ENCODE measurements at regions not wholly inside any gene's neighbourhood (a gene's known extent, or its start where the extent isn't known, plus 50 kb on each side); places are given as distances from the start of the nearest gene placed in this dataset.

DNA sequence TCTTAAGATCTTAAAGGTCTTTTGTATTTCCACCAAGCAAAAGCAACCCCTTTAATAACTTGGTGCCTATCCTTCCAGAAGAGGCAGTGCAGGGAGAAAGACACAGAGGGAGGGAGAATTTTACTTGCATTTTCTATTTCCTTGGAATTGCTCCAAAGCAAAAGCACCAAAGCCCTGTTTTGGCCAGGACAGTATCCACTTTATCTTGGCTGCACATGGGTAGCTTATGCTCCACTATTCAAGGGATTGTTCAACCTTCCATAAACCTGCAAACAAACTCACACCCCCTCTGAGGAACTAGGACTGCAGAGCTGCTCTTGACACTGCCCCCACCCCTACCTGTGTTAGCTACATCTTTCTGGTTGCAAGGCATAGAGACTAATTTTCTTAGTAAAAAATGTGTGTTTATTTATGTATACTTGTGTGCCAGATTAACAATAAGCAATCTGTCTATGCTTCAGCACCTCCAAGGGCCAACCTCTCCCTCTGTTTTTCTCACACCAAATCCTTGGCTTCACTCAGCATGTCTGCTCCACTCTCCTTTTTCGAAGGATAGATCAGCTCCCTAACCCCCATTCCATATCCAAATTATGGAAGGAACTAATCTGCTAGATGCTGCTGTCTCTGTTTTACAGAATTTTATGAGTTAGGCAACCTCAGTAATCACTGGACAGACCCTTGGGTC is 68.1 kb upstream of the KLF12 start:
- no peak for DNase-seq (ENCODE audit: low read depth)
- H3K4me3 ChIP-seq (ENCODE audit: control insufficient read depth, low read depth, low read length), result no peak overlapping the region
- TF ChIP-seq CTCF (conservative IDR thresholded peaks at IDR 0.05; ENCODE audit: control insufficient read depth, insufficient read depth, low read depth, low read length), result no peak

GRCh38 chr13:74201530-74201929 is 67.3 kb upstream of the KLF12 start:
- TF ChIP-seq CTCF (conservative IDR thresholded peaks at IDR 0.05; ENCODE audit: control insufficient read depth, insufficient read depth, low read depth, low read length), result no peak
- no peak overlapping the region for H3K4me3 ChIP-seq (ENCODE audit: control insufficient read depth, low read depth, low read length)
- no peak for DNase-seq (ENCODE audit: low read depth)

DNA sequence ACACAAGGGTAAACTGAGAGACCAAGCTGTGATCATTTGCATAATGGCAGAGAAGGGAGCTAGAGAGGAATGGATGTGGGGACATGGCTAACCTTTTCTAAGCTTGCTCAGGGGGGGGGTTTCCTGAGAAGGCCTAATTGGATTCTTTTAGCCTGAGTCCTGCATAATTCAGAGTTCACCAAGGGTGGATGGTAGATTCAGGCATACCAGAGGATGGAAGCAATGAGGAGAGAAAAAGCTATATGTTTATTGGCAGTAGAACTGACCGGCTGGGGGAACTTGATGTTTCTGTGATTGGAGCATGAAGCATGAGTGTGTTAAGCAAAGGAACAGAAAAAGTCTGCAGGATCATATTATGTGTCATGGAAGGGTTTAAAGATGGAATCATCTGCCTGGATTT is 65.9 kb upstream of the KLF12 start:
- TF ChIP-seq CTCF (conservative IDR thresholded peaks at IDR 0.05; ENCODE audit: control insufficient read depth, insufficient read depth, low read depth, low read length), result no peak
- DNase-seq (ENCODE audit: low read depth), result no peak
- H3K4me3 ChIP-seq (ENCODE audit: control insufficient read depth, low read depth, low read length), result no peak overlapping the region

- no peak overlapping the region for H3K4me3 ChIP-seq (ENCODE audit: control insufficient read depth, low read depth, low read length)
- no peak for DNase-seq (ENCODE audit: low read depth)
- TF ChIP-seq CTCF (conservative IDR thresholded peaks at IDR 0.05; ENCODE audit: control insufficient read depth, insufficient read depth, low read depth, low read length), result no peak
Measured at GRCh38 chr13:74197677-74198429, 63.6 kb upstream of the KLF12 start.

DNA sequence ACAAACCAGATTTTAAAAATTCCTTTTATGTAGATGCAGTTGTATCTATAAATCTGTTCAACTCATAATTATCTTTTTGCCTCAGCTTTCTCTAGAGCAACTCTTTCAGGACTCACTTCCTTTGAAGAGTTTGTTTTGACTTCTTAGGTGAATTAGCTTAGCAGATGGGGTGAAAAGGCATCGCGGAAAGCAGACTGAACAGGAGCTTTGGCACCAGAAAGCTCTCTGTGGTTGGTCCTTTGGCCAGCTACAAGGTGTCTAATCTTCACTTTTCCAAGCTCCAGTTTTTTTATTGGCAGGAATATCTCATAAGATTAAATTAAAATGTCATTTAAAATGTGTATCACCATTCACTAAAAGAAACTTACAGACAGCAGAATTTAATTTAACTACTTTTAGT is 60.6 kb upstream of the KLF12 start:
- no peak for DNase-seq (ENCODE audit: low read depth)
- no peak for TF ChIP-seq CTCF (conservative IDR thresholded peaks at IDR 0.05; ENCODE audit: control insufficient read depth, insufficient read depth, low read depth, low read length)
- H3K4me3 ChIP-seq (ENCODE audit: control insufficient read depth, low read depth, low read length), result no peak overlapping the region

- DNase-seq (ENCODE audit: low read depth), result no peak
- TF ChIP-seq CTCF (conservative IDR thresholded peaks at IDR 0.05; ENCODE audit: control insufficient read depth, insufficient read depth, low read depth, low read length), result no peak
- no peak overlapping the region for H3K4me3 ChIP-seq (ENCODE audit: control insufficient read depth, low read depth, low read length)
Measured at GRCh38 chr13:74193391-74193790, 59.2 kb upstream of the KLF12 start.
